ENCODE measurements at regions not wholly inside any gene's neighbourhood (a gene's known extent, or its start where the extent isn't known, plus 50 kb on each side); places are given as distances from the start of the nearest gene placed in this dataset.
"Not testable (repeated sequence)": the region's sequence is repeated elsewhere in the genome, so short reads cannot be mapped to it uniquely, and the experiment has no call there.

GRCh38 chr17:20654114-20654513 is 74.6 kb downstream of the CDRT15L2 start:
- not testable (repeated sequence) for TF ChIP-seq CTCF, POLR2A (IDR thresholded peaks at IDR 0.05)
